ENCODE measurements at regions not wholly inside any gene's neighbourhood (a gene's known extent, or its start where the extent isn't known, plus 50 kb on each side); places are given as distances from the start of the nearest gene placed in this dataset.

- DNase-seq: no peak
Measured at GRCh38 chr2:177314722-177315264, 50.3 kb upstream of the NFE2L2 start.

- no peak for DNase-seq
Measured at GRCh38 chr2:177315364-177315763, 50.8 kb upstream of the NFE2L2 start.

GRCh38 chr2:177316756-177317155 is 52.2 kb upstream of the NFE2L2 start:
- no peak for DNase-seq

GRCh38 chr2:177317443-177317842 is 52.9 kb upstream of the NFE2L2 start:
- no peak for DNase-seq

- no peak for DNase-seq
Measured at GRCh38 chr2:177317857-177318256, 53.3 kb upstream of the NFE2L2 start.

- DNase-seq: no peak
Measured at GRCh38 chr2:177318613-177319012, 54.1 kb upstream of the NFE2L2 start.

GRCh38 chr2:177320596-177320995 is 56.1 kb upstream of the NFE2L2 start:
- no peak for DNase-seq

- DNase-seq: no peak
Measured at GRCh38 chr2:177322801-177323261, 58.3 kb upstream of the NFE2L2 start.

- no peak for DNase-seq
Measured at GRCh38 chr2:177324797-177325196, 60.3 kb upstream of the NFE2L2 start.

- peak; percentile 50 for DNase-seq
Measured at GRCh38 chr2:177325554-177325953, 61.0 kb upstream of the NFE2L2 start.

- DNase-seq: no peak
Measured at GRCh38 chr2:177326005-177326404, 61.5 kb upstream of the NFE2L2 start.

- no peak for DNase-seq
Measured at GRCh38 chr2:177326591-177326990, 62.1 kb upstream of the NFE2L2 start.

- DNase-seq: no peak
Measured at GRCh38 chr2:177327009-177327408, 62.5 kb upstream of the NFE2L2 start.

- DNase-seq: peak; percentile 27
Measured at GRCh38 chr2:177328056-177328455, 63.5 kb upstream of the NFE2L2 start.

- no peak for DNase-seq
Measured at GRCh38 chr2:177329064-177329463, 63.5 kb upstream of the AGPS start.

GRCh38 chr2:177331466-177331997 is 61.0 kb upstream of the AGPS start:
- no peak for DNase-seq

GRCh38 chr2:177332026-177332991 is 60.3 kb upstream of the AGPS start:
- DNase-seq: peak; percentile 74

- no peak for DNase-seq
Measured at GRCh38 chr2:177332992-177333388, 59.6 kb upstream of the AGPS start.

- DNase-seq: peak; percentile 52
Measured at GRCh38 chr2:177334940-177335543, 57.5 kb upstream of the AGPS start.

- DNase-seq: no peak
Measured at GRCh38 chr2:177335917-177336450, 56.6 kb upstream of the AGPS start.

- DNase-seq: peak; percentile 86
Measured at GRCh38 chr2:177338177-177338721, 54.3 kb upstream of the AGPS start.

- DNase-seq: no peak
Measured at GRCh38 chr2:177340158-177340557, 52.4 kb upstream of the AGPS start.

- no peak for DNase-seq
Measured at GRCh38 chr2:177342736-177343135, 49.8 kb upstream of the AGPS start.
